DND-41 (cell line): ENCODE measurements at regions not wholly inside any gene's neighbourhood (a gene's known extent, or its start where the extent isn't known, plus 50 kb on each side); places are given as distances from the start of the nearest gene placed in this dataset.

Source experiments
- CTCF ChIP-seq: IDR thresholded peaks from 2 replicates; pipeline ENCODE4 v1.5.1; 2012; ENCODE audit warnings: borderline replicate concordance, low read length, moderate library complexity, mild to moderate bottlenecking; ENCODE audit not compliant: poor library complexity, severe bottlenecking; ENCODE audit errors: extremely low read depth
- EZH2 ChIP-seq: IDR thresholded peaks from 3 replicates; pipeline ENCODE4 v1.6.1; 2012; ENCODE audit warnings: borderline replicate concordance, low read depth, mild to moderate bottlenecking, moderate library complexity, low read length, inconsistent platforms; ENCODE audit not compliant: severe bottlenecking

- no peak for TF ChIP-seq CTCF
- TF ChIP-seq EZH2: no peak
Observed at GRCh38 chr13:107331359-107331758, 763.4 kb upstream of the ARGLU1 start.
